Uterus (tissue), 3 donors: ENCODE measurements at regions not wholly inside any gene's neighbourhood (a gene's known extent, or its start where the extent isn't known, plus 50 kb on each side); places are given as distances from the start of the nearest gene placed in this dataset.

Experiments
- DNase-seq, 2 donors: peaks; one replicate each; pipeline ENCODE4 v3.0.0-alpha.2; 2019 to 2020
- H3K27ac ChIP-seq, 2 donors: fragments of 200-600 bp; sonication (generic); 1 replicate in 1 of 2; 2 replicates in 1 of 2; pipeline ENCODE4 v1.5.1; 2016 to 2018
- H3K27me3 ChIP-seq, 2 donors: fragments of 200-600 bp; sonication (generic); one replicate each; pipeline ENCODE4 v1.5.1; 2018 to 2019; ENCODE audit warnings: control low read depth in 1 of 2
- H3K36me3 ChIP-seq, 2 donors: fragments of 200-600 bp; sonication (generic); one replicate each; pipeline ENCODE4 v1.5.1; 2019; ENCODE audit warnings: control low read depth in 1 of 2
- H3K4me1 ChIP-seq, 2 donors: fragments of 200-600 bp; sonication (generic); one replicate each; pipeline ENCODE4 v1.5.1; 2018 to 2019; ENCODE audit warnings: control low read depth in 1 of 2
- H3K4me3 ChIP-seq, 2 donors: fragments of 200-600 bp; sonication (generic); 1 replicate in 1 of 2; 2 replicates in 1 of 2; pipeline ENCODE4 v1.5.1; 2018 to 2019; ENCODE audit warnings: mild to moderate bottlenecking in 1 of 2
- H3K9me3 ChIP-seq, 2 donors: fragments of 200-600 bp; sonication (generic); one replicate each; pipeline ENCODE4 v1.5.1; 2019; ENCODE audit warnings: control low read depth in 1 of 2
- CTCF ChIP-seq, 4 experiments: fragments of 200-600 bp in 2 of 4; fragments of 450-650 bp in 2 of 4; sonication (generic) in 2 of 4; IDR thresholded peaks; one replicate each; pipeline ENCODE4 v1.5.1; 2016 to 2019; ENCODE audit warnings: antibody characterized with exemption in 4 of 4, mild to moderate bottlenecking in 2 of 4, moderate library complexity in 1 of 4
- POLR2A ChIP-seq, 2 donors: fragments of 450-650 bp; IDR thresholded peaks; one replicate each; pipeline ENCODE4 v1.6.1; 2016; ENCODE audit warnings: antibody characterized with exemption in 2 of 2, mild to moderate bottlenecking in 1 of 2, moderate library complexity in 1 of 2
- intact Hi-C: fragments of 100-400 bp; cut with DNase I; formaldehyde crosslinking; loops from one replicate; pipeline ENCODE4 v1.15.1; 2023; ENCODE audit warnings: low total_unique reads
- donor health status: DM: yes; HTN: yes; CAD: no.

GRCh38 chr10:121081306-121081705 lies 230.1 kb downstream of the WDR11 start:
- Histone ChIP-seq H3K9me3 (no peaks in the 10 kb centered on the region), H3K27ac (no peak overlapping the region), H3K27me3 (no peaks in the 10 kb centered on the region), H3K4me3 (no peak overlapping the region), H3K36me3 (no peaks in the 10 kb centered on the region), H3K4me1 (peaks cover 0 to 11% of the 10 kb centered on the region in 2 donors)
- no peak for TF ChIP-seq POLR2A (IDR thresholded peaks at IDR 0.05)
- TF ChIP-seq CTCF (IDR thresholded peaks at IDR 0.05) = no peak
- intact Hi-C loops = no loop called here
- DNase-seq = no peak

GRCh38 chr10:121082984-121083383 lies 231.8 kb downstream of the WDR11 start:
- no peak for TF ChIP-seq POLR2A (IDR thresholded peaks at IDR 0.05)
- no peak for TF ChIP-seq CTCF (IDR thresholded peaks at IDR 0.05)
- H3K27ac ChIP-seq = no peak overlapping the region
- no peak overlapping the region for H3K4me3 ChIP-seq
- peaks cover 0 to 1% of the 10 kb centered on the region in 2 donors for H3K4me1 ChIP-seq
- intact Hi-C loops = no loop called here
- no peaks in the 10 kb centered on the region for H3K9me3 ChIP-seq
- no peaks in the 10 kb centered on the region for H3K36me3 ChIP-seq
- H3K27me3 ChIP-seq = no peaks in the 10 kb centered on the region
- no peak for DNase-seq

- Histone ChIP-seq H3K4me3 (no peak overlapping the region), H3K36me3 (no peaks in the 10 kb centered on the region), H3K27ac (no peak overlapping the region), H3K9me3 (no peaks in the 10 kb centered on the region), H3K27me3 (no peaks in the 10 kb centered on the region), H3K4me1 (no peaks in the 10 kb centered on the region)
- TF ChIP-seq CTCF (IDR thresholded peaks at IDR 0.05) = no peak
- no peak for TF ChIP-seq POLR2A (IDR thresholded peaks at IDR 0.05)
- intact Hi-C loops = no loop called here
- no peak for DNase-seq
Observed at GRCh38 chr10:121084016-121084674, 233.0 kb downstream of the WDR11 start.

GRCh38 chr10:121084675-121085070 lies 233.5 kb downstream of the WDR11 start:
- intact Hi-C loops = no loop called here
- H3K27me3 ChIP-seq = no peaks in the 10 kb centered on the region
- no peak for TF ChIP-seq CTCF (IDR thresholded peaks at IDR 0.05)
- no peak for TF ChIP-seq POLR2A (IDR thresholded peaks at IDR 0.05)

GRCh38 chr10:121085367-121085766 lies 234.2 kb downstream of the WDR11 start:
- Histone ChIP-seq H3K27ac (no peak overlapping the region), H3K4me3 (no peak overlapping the region), H3K9me3 (no peaks in the 10 kb centered on the region), H3K36me3 (no peaks in the 10 kb centered on the region), H3K4me1 (no peaks in the 10 kb centered on the region), H3K27me3 (no peaks in the 10 kb centered on the region)
- no peak for TF ChIP-seq POLR2A (IDR thresholded peaks at IDR 0.05)
- no peak for TF ChIP-seq CTCF (IDR thresholded peaks at IDR 0.05)
- intact Hi-C loops = no loop called here
- no peak for DNase-seq

More at GRCh38 chr10:121084675-121085070, 233.5 kb downstream of the WDR11 start:
- H3K36me3 ChIP-seq = no peaks in the 10 kb centered on the region
- no peak overlapping the region for H3K4me3 ChIP-seq
- DNase-seq = no peak
- no peaks in the 10 kb centered on the region for H3K4me1 ChIP-seq
- no peak overlapping the region for H3K27ac ChIP-seq
- no peaks in the 10 kb centered on the region for H3K9me3 ChIP-seq
